CD4-positive, alpha-beta T cell treated with Interleukin-1 beta for 1 hour (primary cell): ENCODE measurements at regions not wholly inside any gene's neighbourhood (a gene's known extent, or its start where the extent isn't known, plus 50 kb on each side); places are given as distances from the start of the nearest gene placed in this dataset.
"Not testable (repeated sequence)": the region's sequence is repeated elsewhere in the genome, so short reads cannot be mapped to it uniquely, and the experiment has no call there.

Experiments used
- DNase-seq, 2 donors: peaks; one replicate each; pipeline ENCODE4 v3.0.0-alpha.2; 2020 to 2022

DNA sequence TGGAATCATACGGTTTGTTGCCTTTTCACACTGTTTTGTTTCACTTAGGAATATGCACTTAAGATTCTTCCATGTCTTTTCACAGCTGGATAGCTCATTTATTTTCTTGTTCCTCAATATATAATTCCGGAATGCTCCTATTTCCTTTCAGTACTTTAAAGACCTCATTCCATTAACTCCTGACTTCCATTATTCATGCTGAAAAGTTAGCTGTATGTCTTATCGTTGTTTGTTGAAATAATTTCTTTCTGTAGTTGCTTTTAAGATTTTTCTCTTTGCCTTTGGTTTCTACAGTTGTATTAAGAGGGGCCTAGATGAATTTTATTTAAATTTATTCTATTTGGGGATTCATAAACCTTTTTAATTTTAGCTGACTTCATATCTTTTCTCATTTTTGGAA lies 122.2 kb downstream of the ANXA2 start:
- DNase-seq = no peak

DNA sequence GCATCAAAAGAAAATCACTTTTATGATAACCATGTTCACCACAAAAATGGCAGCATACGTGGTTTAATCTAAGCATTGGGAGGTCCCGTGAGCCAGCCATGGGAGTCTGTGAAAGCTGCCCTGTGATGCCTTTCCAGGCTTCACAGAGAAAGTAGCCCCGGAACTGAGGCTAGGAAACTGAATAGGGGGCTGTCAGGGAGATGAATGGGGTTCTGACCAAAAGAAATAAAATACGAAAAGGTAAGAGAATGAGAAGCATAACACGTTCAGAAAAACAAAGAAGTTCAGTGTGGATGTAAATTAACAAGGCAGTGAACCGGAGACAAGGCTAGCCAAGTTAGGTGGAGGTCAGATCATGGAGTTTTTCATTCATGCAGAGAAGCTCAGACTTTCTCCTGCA lies 118.9 kb downstream of the ANXA2 start:
- no peak for DNase-seq

DNA sequence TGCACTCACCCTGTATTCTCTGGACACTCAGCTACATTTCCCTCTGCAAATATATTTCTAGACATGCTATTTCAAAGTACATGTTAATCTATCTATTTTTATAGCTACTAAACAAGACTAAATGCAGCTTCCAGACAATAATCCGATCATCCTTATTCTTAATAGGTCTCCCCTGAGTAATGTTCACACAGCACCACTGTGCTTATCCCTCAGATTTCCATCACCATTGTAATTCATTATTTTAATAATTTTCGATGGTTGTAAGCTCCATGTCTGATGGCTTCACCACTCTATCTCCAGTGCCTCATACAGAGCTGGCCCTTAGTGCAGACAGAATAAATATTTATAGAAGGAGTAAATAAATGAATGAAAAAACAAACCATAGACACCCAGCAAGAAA lies 117.5 kb downstream of the ANXA2 start:
- DNase-seq = no peak

- DNase-seq = no peak
Measured at GRCh38 chr15:60283936-60284335, 113.8 kb downstream of the ANXA2 start.

GRCh38 chr15:60295901-60296300 lies 101.9 kb downstream of the ANXA2 start:
- DNase-seq = not testable (repeated sequence)

DNA sequence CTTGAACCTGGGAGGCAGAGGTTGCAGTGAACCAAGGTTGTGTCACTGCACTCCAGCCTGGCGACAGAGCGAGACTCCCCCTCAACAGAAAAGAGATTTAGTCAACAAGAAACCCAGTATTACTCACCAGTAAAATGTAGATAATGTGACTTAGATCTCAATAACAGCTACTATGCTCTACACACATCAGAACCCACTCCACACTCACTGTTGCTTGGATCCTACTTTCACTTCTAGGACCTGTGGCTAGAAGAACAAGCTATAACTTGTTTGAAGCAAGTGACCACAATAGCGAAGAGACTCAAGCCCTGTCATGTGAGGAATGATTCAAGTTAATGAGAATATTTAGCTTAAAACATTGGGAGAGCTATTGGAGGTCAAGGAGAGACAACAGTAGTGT lies 100.7 kb downstream of the ANXA2 start:
- DNase-seq = no peak
